ENCODE measurements at regions not wholly inside any gene's neighbourhood (a gene's known extent, or its start where the extent isn't known, plus 50 kb on each side); places are given as distances from the start of the nearest gene placed in this dataset.

GRCh38 chr2:56624181-56624580 lies 440.4 kb downstream of the CCDC85A start:
- no peak for TF ChIP-seq POLR2AphosphoS5 (IDR thresholded peaks at IDR 0.05; ENCODE audit: low read depth, low read length)
- TF ChIP-seq CTCF (IDR thresholded peaks at IDR 0.05) = no peak
- no peak for TF ChIP-seq TCF7L2 (IDR thresholded peaks at IDR 0.05; ENCODE audit: low read depth, low read length)
- no peak for TF ChIP-seq SIN3A (IDR thresholded peaks at IDR 0.05; ENCODE audit: borderline replicate concordance, insufficient read depth, low read depth, low read length)
- TF ChIP-seq, protein P1, sequence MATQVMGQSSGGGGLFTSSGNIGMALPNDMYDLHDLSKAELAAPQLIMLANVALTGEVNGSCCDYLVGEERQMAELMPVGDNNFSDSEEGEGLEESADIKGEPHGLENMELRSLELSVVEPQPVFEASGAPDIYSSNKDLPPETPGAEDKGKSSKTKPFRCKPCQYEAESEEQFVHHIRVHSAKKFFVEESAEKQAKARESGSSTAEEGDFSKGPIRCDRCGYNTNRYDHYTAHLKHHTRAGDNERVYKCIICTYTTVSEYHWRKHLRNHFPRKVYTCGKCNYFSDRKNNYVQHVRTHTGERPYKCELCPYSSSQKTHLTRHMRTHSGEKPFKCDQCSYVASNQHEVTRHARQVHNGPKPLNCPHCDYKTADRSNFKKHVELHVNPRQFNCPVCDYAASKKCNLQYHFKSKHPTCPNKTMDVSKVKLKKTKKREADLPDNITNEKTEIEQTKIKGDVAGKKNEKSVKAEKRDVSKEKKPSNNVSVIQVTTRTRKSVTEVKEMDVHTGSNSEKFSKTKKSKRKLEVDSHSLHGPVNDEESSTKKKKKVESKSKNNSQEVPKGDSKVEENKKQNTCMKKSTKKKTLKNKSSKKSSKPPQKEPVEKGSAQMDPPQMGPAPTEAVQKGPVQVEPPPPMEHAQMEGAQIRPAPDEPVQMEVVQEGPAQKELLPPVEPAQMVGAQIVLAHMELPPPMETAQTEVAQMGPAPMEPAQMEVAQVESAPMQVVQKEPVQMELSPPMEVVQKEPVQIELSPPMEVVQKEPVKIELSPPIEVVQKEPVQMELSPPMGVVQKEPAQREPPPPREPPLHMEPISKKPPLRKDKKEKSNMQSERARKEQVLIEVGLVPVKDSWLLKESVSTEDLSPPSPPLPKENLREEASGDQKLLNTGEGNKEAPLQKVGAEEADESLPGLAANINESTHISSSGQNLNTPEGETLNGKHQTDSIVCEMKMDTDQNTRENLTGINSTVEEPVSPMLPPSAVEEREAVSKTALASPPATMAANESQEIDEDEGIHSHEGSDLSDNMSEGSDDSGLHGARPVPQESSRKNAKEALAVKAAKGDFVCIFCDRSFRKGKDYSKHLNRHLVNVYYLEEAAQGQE (IDR thresholded peaks at IDR 0.05; ENCODE audit: insufficient read depth in 1 of 2, low read depth in 2 of 2, low read length in 1 of 2) = no peak
- BruUV-seq (replicated peaks) = no TSS peak
- no peaks in the 10 kb centered on the region for H3K4me1 ChIP-seq (ENCODE audit: control insufficient read depth, insufficient read depth, low read length)
- H3K36me3 ChIP-seq (ENCODE audit: control insufficient read depth, insufficient read depth, low read length) = no peaks in the 10 kb centered on the region
- no peak for ATAC-seq
- no peak overlapping the region for H3K27ac ChIP-seq (ENCODE audit: low read length)
- in situ Hi-C loops (cut with HindIII; ENCODE audit: low pct_unique_long_range_greater_than_20kb, low sequenced_read_pairs) (no loop called here), intact Hi-C loops (cut with micrococcal nuclease; ENCODE audit: unreplicated experiment) (no loop called here)
- ChIA-PET CTCF (no interaction called here), POLR2A (no interaction called here)
- DNase-seq (ENCODE audit: low read depth, low spot score) = no peak
- no peaks in the 10 kb centered on the region for H3K9me3 ChIP-seq (ENCODE audit: control insufficient read depth, insufficient read depth, low read depth, low read length)
- no peaks in the 10 kb centered on the region for H3K27me3 ChIP-seq (ENCODE audit: control insufficient read depth, insufficient read depth, low read length)
- no peak overlapping the region for H3K4me3 ChIP-seq (ENCODE audit: low read depth in 2 of 2, low read length in 2 of 2)

DNA sequence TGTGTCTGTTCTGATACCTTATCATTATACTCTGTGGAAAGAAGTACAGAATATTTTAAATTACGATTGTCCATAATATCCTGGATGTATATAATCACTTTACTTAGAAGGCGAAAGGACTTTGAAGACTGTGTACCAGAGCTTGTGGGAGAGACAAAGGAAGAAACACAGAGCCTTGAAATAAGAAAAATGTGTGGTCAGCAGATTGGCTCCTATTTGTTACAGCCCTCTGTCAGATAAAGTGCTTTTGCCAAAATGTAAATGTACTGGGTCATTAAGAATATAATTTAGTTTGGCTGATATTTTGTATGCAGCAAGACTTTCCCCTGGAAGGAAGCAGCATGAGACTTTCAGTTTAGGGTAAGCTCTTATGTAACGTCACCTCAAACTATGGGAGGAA lies 443.1 kb downstream of the CCDC85A start:
- CTCF ChIA-PET = no interaction called here
- intact Hi-C loops (cut with micrococcal nuclease; ENCODE audit: unreplicated experiment) = no loop called here

More for the DNA sequence above, 443.1 kb downstream of the CCDC85A start:
- TF ChIP-seq, protein P1 (IDR thresholded peaks at IDR 0.05; ENCODE audit: insufficient read depth in 1 of 2, low read depth in 2 of 2, low read length in 1 of 2) = no peak
- no peak for TF ChIP-seq CTCF (IDR thresholded peaks at IDR 0.05)
- TF ChIP-seq POLR2AphosphoS5 (IDR thresholded peaks at IDR 0.05; ENCODE audit: low read depth, low read length) = no peak
- no peak for TF ChIP-seq SIN3A (IDR thresholded peaks at IDR 0.05; ENCODE audit: borderline replicate concordance, insufficient read depth, low read depth, low read length)
- no peak for TF ChIP-seq TCF7L2 (IDR thresholded peaks at IDR 0.05; ENCODE audit: low read depth, low read length)
- Histone ChIP-seq H3K27ac (ENCODE audit: low read length) (no peak overlapping the region), H3K4me3 (ENCODE audit: low read depth in 2 of 2, low read length in 2 of 2) (no peak overlapping the region), H3K4me1 (ENCODE audit: control insufficient read depth, insufficient read depth, low read length) (no peaks in the 10 kb centered on the region), H3K27me3 (ENCODE audit: control insufficient read depth, insufficient read depth, low read length) (no peaks in the 10 kb centered on the region), H3K36me3 (ENCODE audit: control insufficient read depth, insufficient read depth, low read length) (no peaks in the 10 kb centered on the region), H3K9me3 (ENCODE audit: control insufficient read depth, insufficient read depth, low read depth, low read length) (no peaks in the 10 kb centered on the region)
- POLR2A ChIA-PET = no interaction called here
- ATAC-seq (no peak), DNase-seq (ENCODE audit: low read depth, low spot score) (no peak)
- no TSS peak for BruUV-seq (replicated peaks)
- in situ Hi-C loops (cut with HindIII; ENCODE audit: low pct_unique_long_range_greater_than_20kb, low sequenced_read_pairs) = no loop called here

All from Panc1 (cell line).